GM06990 (cell line): ENCODE measurements at regions not wholly inside any gene's neighbourhood (a gene's known extent, or its start where the extent isn't known, plus 50 kb on each side); places are given as distances from the start of the nearest gene placed in this dataset.
A peak's percentile ranks its signal among the peaks of the same experiment; 100 is the strongest.

Source experiments
- DNase-seq: peaks from one replicate; pipeline ENCODE4 v3.0.0-alpha.2; 2011; ENCODE audit not compliant: insufficient read length; ENCODE audit errors: extremely low read depth
- H3K27me3 ChIP-seq: replicated peaks from 2 replicates; pipeline ENCODE4 v1.6.0; 2011; ENCODE audit warnings: low read length; ENCODE audit not compliant: control insufficient read depth, insufficient read depth
- H3K36me3 ChIP-seq: 2 replicates; pipeline ENCODE4 v1.5.1; 2011; ENCODE audit warnings: low read length; ENCODE audit not compliant: control insufficient read depth, insufficient read depth
- H3K4me3 ChIP-seq: replicated peaks from 2 replicates; pipeline ENCODE4 v1.5.1; 2011; ENCODE audit warnings: low read depth, mild to moderate bottlenecking, control low read depth, low read length
- TF ChIP-seq, protein P1 (sequence below): IDR thresholded peaks from 2 replicates; pipeline ENCODE4 v1.5.1; 2011; ENCODE audit warnings: low read length, control low read depth, mild to moderate bottlenecking, inconsistent platforms; ENCODE audit not compliant: insufficient read depth, poor library complexity, severe bottlenecking

DNA sequence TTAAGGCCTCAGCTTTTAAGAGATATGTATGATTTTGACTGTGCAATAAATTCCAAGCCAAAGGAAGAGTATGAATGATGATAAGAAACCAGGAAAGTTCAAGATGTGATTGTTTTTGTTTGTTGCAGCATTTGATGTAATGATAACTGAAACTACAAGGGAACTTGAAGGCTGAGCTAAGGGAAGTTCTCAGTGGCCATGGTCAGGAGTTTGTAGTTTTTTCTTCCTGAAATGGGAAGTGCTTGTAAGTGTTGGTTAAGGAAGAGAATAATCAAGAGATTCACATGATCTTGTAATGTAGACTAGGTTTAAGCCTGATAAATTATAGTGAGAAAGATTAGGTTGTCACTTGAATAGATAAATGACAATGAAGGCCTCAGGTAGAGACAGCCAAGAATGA lies 53.4 kb downstream of the PTCHD4 start:
- TF ChIP-seq, protein P1, sequence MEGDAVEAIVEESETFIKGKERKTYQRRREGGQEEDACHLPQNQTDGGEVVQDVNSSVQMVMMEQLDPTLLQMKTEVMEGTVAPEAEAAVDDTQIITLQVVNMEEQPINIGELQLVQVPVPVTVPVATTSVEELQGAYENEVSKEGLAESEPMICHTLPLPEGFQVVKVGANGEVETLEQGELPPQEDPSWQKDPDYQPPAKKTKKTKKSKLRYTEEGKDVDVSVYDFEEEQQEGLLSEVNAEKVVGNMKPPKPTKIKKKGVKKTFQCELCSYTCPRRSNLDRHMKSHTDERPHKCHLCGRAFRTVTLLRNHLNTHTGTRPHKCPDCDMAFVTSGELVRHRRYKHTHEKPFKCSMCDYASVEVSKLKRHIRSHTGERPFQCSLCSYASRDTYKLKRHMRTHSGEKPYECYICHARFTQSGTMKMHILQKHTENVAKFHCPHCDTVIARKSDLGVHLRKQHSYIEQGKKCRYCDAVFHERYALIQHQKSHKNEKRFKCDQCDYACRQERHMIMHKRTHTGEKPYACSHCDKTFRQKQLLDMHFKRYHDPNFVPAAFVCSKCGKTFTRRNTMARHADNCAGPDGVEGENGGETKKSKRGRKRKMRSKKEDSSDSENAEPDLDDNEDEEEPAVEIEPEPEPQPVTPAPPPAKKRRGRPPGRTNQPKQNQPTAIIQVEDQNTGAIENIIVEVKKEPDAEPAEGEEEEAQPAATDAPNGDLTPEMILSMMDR: no peak
- no peaks in the 10 kb centered on the region for H3K27me3 ChIP-seq
- no peak overlapping the region for H3K4me3 ChIP-seq
- DNase-seq: no peak
- H3K36me3 ChIP-seq: no peaks in the 10 kb centered on the region

DNA sequence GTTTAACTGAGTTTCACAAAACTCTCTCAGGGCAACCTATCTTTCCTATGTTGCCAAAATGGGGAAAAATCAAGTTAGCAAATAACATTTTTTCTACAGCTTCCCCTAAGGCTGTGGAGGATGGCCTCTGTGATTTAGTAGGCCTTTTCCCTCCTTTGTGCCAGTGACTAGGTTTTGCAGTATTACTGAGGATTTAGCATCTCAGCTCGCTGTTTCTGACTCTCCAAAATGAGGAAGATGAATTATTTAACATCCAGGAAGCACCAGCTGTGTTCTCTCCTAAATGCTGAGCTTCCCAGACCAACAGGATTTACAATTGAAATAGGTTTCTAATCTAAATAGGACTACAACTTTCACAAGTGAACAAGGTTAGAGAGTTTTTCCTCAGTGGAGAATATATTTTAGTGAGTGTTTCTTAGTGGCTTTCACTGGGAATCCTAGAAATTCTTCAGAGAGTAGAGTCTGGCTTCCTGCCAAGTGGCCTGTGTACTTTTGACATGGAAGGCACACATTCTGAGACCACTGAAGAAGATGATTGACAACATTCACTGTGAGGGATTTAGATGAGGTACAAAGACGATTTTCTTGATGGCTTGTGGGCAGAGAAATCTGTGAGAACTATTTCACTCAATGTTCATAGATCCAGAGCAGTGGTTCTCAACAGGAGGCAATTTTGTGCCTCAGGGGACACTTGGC lies 62.4 kb downstream of the PTCHD4 start:
- H3K4me3 ChIP-seq: no peak overlapping the region
- no peaks in the 10 kb centered on the region for H3K36me3 ChIP-seq
- H3K27me3 ChIP-seq: no peaks in the 10 kb centered on the region; the same call in 1 of the 2 replicates
- DNase-seq: no peak
- TF ChIP-seq, protein P1: no peak

DNA sequence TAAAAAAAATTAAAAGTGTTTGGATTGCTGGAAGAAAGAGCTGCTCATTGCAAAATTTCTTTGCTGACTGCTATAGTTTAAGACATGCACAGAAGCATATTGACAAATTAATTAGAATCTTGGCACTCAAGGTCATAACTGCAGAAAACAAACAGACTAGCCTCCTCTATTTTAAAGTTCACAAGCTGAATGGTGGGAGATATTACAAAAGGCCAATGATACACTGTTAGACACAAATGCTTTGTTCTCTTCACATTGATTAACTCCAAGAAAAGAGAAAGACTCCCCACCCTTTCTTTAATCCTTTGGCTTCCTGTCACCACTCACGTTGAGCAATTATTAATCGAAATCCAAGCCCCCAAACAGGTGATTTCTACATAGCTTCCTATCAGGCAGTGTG lies 69.1 kb downstream of the PTCHD4 start:
- TF ChIP-seq, protein P1: no peak
- H3K4me3 ChIP-seq: no peak overlapping the region
- H3K36me3 ChIP-seq: no peaks in the 10 kb centered on the region
- no peaks in the 10 kb centered on the region for H3K27me3 ChIP-seq
- DNase-seq: no peak

DNA sequence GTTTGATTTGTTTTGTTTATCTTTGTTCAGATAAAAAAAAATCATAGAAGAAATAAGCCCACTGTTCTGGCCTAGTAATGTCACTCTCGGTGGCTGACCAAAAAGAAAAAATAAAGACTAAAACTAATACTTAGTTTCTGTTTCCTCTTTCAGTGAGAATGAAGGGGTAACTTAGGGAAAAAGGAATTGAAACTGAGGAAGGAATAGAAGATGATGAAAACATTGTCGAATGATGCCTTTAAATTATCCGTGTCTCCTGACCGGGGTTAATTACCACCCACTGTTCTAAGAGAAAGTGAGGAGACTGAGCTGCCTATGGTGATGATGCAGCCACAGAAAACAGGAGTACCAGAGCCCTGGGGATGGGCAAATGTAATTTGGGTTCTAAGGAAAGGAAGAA lies 73.1 kb downstream of the PTCHD4 start:
- peak; percentile 8 for DNase-seq
- no peaks in the 10 kb centered on the region for H3K36me3 ChIP-seq
- H3K27me3 ChIP-seq: no peaks in the 10 kb centered on the region
- no peak overlapping the region for H3K4me3 ChIP-seq
- TF ChIP-seq, protein P1: no peak

DNA sequence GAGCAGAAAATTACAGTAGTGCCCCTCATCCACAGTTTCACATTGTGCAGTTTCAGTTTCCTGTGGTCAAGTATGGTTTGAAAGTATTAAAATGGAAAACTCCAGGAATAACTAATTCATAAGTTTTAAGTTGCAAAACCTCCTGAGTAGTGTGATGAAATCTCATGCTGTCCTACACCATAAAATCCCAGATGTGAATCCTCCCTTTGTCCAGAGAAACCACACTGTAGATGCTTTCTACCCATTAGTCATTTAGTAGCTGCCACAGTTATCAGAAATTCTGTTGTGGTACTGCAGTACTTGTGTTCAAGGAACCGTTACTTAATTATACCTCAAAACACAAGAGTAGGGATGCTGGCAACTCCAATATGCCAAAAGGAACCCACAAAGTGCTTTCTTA lies 74.7 kb downstream of the PTCHD4 start:
- TF ChIP-seq, protein P1: no peak
- DNase-seq: no peak
- Histone ChIP-seq H3K4me3 (no peak overlapping the region), H3K36me3 (no peaks in the 10 kb centered on the region), H3K27me3 (no peaks in the 10 kb centered on the region)

DNA sequence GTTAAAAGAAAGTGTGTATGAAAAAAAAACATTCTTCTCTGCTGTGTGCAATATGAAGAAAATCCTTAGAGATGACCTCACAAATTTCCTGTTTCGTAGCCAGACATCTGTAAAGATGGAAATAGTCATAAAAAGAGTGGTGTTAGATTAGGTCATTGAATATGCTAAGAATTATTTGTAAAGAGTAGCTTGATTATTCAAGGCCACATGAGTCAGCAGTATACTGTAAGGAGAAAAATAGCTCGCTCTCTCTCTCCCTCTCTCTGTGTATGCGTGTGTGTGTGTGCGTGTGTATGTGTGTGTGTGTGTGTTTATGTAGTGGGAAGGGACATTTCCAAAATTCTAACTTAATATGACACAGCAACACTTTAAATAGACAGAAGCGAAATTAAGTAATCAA lies 78.8 kb downstream of the PTCHD4 start:
- DNase-seq: no peak
- no peaks in the 10 kb centered on the region for H3K36me3 ChIP-seq

More for the DNA sequence above, 78.8 kb downstream of the PTCHD4 start:
- Histone ChIP-seq H3K27me3 (no peaks in the 10 kb centered on the region), H3K4me3 (no peak overlapping the region)
- TF ChIP-seq, protein P1: no peak
